B cell (primary cell): ENCODE measurements at regions not wholly inside any gene's neighbourhood (a gene's known extent, or its start where the extent isn't known, plus 50 kb on each side); places are given as distances from the start of the nearest gene placed in this dataset.

ENCODE experiments used
- ATAC-seq: fragments of 200-7000 bp; cut with Tn5 transposase; one replicate; pipeline ENCODE4 v1.10.0; 2021; ENCODE audit warnings: low read depth, mild to moderate bottlenecking, moderate number of reproducible peaks, moderate library complexity
- CTCF ChIA-PET: fragments of 350-600 bp; sonication (Branson Sonifier 250); formaldehyde crosslinking; loops from one replicate; lab custom pipeline; 2021; ENCODE audit warnings: antibody characterized with exemption, inconsistent platforms; lab: Charles Lee
- POLR2A ChIA-PET: fragments of 350-600 bp; sonication (Branson Sonifier 250); formaldehyde crosslinking; loops from one replicate; lab custom pipeline; 2021; ENCODE audit warnings: antibody characterized with exemption; lab: Charles Lee
- DNase-seq: peaks from one replicate; pipeline ENCODE4 v3.0.0; 2013
- H2AFZ ChIP-seq: 2 replicates; pipeline ENCODE4 v1.6.1; 2012; ENCODE audit warnings: mild to moderate bottlenecking, low read depth, low read length; ENCODE audit not compliant: insufficient read depth, poor library complexity, severe bottlenecking
- H3K27ac ChIP-seq, 2 donors: 1 replicate in 1 of 2; 2 replicates in 1 of 2; pipeline ENCODE4 v1.5.1; 2012 to 2013; ENCODE audit warnings: low read length in 2 of 2, mild to moderate bottlenecking in 2 of 2, moderate library complexity in 1 of 2
- H3K27me3 ChIP-seq, 4 experiments: fragments of 200-600 bp in 1 of 4; sonication (generic) in 1 of 4; replicated peaks in 1 of 4; 1 replicate in 2 of 4; 2 replicates in 2 of 4; pipeline versions ENCODE4 v1.6.1 to v1.7.0; 2013 to 2016; ENCODE audit warnings: low read length in 3 of 4, mild to moderate bottlenecking in 2 of 4, mixed read lengths in 1 of 4, moderate library complexity in 1 of 4; ENCODE audit not compliant: insufficient read depth in 4 of 4, control insufficient read depth in 3 of 4; ENCODE audit errors: control extremely low read depth in 1 of 4
- H3K36me3 ChIP-seq, 2 experiments: replicated peaks in 1 of 2; 1 replicate in 1 of 2; 2 replicates in 1 of 2; pipeline versions ENCODE4 v1.6.1 to v1.7.1; 2013; ENCODE audit warnings: low read length in 1 of 2; ENCODE audit not compliant: insufficient read depth in 2 of 2, control insufficient read depth in 1 of 2; ENCODE audit errors: control extremely low read depth in 1 of 2, extremely low read depth in 1 of 2
- H3K4me1 ChIP-seq, 2 donors: fragments of 200-600 bp in 1 of 2; sonication (generic) in 1 of 2; 1 replicate in 1 of 2; 2 replicates in 1 of 2; pipeline versions ENCODE4 v1.5.1 to v1.6.1; 2013 to 2017; ENCODE audit warnings: low read length in 2 of 2; ENCODE audit not compliant: control insufficient read depth in 2 of 2, insufficient read depth in 2 of 2
- H3K4me2 ChIP-seq: replicated peaks from 2 replicates; pipeline ENCODE3; 2012; ENCODE audit warnings: mild to moderate bottlenecking, low read depth, low read length; ENCODE audit not compliant: poor library complexity, severe bottlenecking
- H3K4me3 ChIP-seq, 5 experiments: fragments of 200-600 bp in 1 of 5; sonication (generic) in 1 of 5; 1 replicate in 3 of 5; 2 replicates in 2 of 5; pipeline versions ENCODE4 v1.5.1 to v1.7.0; 2011 to 2016; ENCODE audit warnings: low read length in 4 of 5, mild to moderate bottlenecking in 4 of 5, low read depth in 2 of 5, control low read depth in 1 of 5, moderate library complexity in 1 of 5; ENCODE audit not compliant: insufficient read depth in 1 of 5; ENCODE audit errors: control extremely low read depth in 1 of 5, extremely low read depth in 1 of 5
- H3K79me2 ChIP-seq: fragments of 200-600 bp; sonication (generic); one replicate; pipeline ENCODE4 v1.6.0; 2016; ENCODE audit warnings: low read length; ENCODE audit not compliant: control insufficient read depth, insufficient read depth
- H3K9ac ChIP-seq: fragments of 200-600 bp; sonication (generic); 2 replicates; pipeline ENCODE4 v1.6.1; 2017; ENCODE audit warnings: mild to moderate bottlenecking, low read length, moderate library complexity
- H3K9me3 ChIP-seq, 3 donors: one replicate each; pipeline versions ENCODE4 v1.6.1 to v1.7.1; 2013; ENCODE audit warnings: low read length in 2 of 3; ENCODE audit not compliant: control insufficient read depth in 2 of 3, insufficient read depth in 1 of 3; ENCODE audit errors: control extremely low read depth in 1 of 3
- H4K20me1 ChIP-seq: 2 replicates; pipeline ENCODE4 v1.6.0; 2012; ENCODE audit warnings: mild to moderate bottlenecking, low read length; ENCODE audit not compliant: insufficient read depth, control insufficient read depth, poor library complexity, severe bottlenecking
- H3K27ac Mint-ChIP-seq: one replicate; pipeline ENCODE4 v1.8.0; 2021; ENCODE audit warnings: mixed read lengths
- H3K27me3 Mint-ChIP-seq: one replicate; pipeline ENCODE4 v1.8.0; 2021; ENCODE audit warnings: mixed read lengths
- H3K4me1 Mint-ChIP-seq: one replicate; pipeline ENCODE4 v1.8.0; 2021; ENCODE audit warnings: mixed read lengths
- H3K4me3 Mint-ChIP-seq: one replicate; pipeline ENCODE4 v1.8.0; 2021; ENCODE audit warnings: mixed read lengths
- H3K9me3 Mint-ChIP-seq: one replicate; pipeline ENCODE4 v1.8.0; 2022; ENCODE audit warnings: mixed read lengths; ENCODE audit not compliant: insufficient read depth
- EZH2 ChIP-seq: IDR thresholded peaks from 2 replicates; pipeline ENCODE4 v1.6.1; 2012; ENCODE audit warnings: borderline replicate concordance, low read depth, mild to moderate bottlenecking, moderate library complexity, low read length; ENCODE audit not compliant: insufficient read depth, poor library complexity, severe bottlenecking
- WGBS: methylation state at CpG from one replicate; pipeline ENCODE4 v1.1.5; 2013; ENCODE audit warnings: missing lambda C conversion rate; ENCODE audit not compliant: insufficient coverage; 5-methylcytosine and 5-hydroxymethylcytosine counted together
- intact Hi-C: fragments of 100-400 bp; cut with micrococcal nuclease; formaldehyde crosslinking; loops from one replicate; pipeline ENCODE4 v1.10.0; 2022
- TF ChIP-seq, protein P1 (sequence below): fragments of 200-600 bp; IDR thresholded peaks from one replicate; pipeline ENCODE4 v1.8.0; 2022; ENCODE audit warnings: antibody characterized with exemption, mild to moderate bottlenecking

DNA sequence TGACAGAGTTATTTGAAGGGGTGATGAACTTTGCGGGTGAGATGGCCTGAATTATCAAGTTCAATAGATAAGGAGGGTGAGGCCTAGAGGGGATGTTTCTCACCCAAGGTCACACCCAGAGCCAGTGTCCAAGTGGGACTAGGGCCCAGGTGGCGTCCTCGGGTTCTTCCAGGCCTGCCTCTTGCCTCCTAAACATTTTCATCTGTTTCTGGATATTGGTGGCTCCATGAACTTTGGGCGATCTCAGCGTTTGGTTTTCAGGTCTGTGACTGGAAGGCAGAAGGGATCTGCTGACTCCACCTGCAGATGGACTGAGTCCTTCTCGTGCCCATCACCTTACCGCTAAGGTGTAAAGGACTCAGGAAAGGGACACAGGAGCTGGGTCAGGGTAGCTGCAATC lies 137.3 kb downstream of the DDX1 start:
- intact Hi-C loops = no loop called here
- Mint-ChIP-seq H3K4me3 (no peak overlapping the region), H3K27ac (no peak overlapping the region), H3K4me1 (peaks cover 14% of the 10 kb centered on the region), H3K27me3 (peaks cover 33% of the 10 kb centered on the region), H3K9me3 (no peaks in the 10 kb centered on the region)
- 98% methylated on average over 7 of the region's 7 CpGs for WGBS
- no peak for TF ChIP-seq EZH2
- TF ChIP-seq, protein P1, sequence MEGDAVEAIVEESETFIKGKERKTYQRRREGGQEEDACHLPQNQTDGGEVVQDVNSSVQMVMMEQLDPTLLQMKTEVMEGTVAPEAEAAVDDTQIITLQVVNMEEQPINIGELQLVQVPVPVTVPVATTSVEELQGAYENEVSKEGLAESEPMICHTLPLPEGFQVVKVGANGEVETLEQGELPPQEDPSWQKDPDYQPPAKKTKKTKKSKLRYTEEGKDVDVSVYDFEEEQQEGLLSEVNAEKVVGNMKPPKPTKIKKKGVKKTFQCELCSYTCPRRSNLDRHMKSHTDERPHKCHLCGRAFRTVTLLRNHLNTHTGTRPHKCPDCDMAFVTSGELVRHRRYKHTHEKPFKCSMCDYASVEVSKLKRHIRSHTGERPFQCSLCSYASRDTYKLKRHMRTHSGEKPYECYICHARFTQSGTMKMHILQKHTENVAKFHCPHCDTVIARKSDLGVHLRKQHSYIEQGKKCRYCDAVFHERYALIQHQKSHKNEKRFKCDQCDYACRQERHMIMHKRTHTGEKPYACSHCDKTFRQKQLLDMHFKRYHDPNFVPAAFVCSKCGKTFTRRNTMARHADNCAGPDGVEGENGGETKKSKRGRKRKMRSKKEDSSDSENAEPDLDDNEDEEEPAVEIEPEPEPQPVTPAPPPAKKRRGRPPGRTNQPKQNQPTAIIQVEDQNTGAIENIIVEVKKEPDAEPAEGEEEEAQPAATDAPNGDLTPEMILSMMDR = no peak
- Histone ChIP-seq H3K4me1 (peaks cover 16 to 20% of the 10 kb centered on the region in 2 donors), H4K20me1 (no peaks in the 10 kb centered on the region), H3K27ac (no peak overlapping the region), H3K79me2 (no peaks in the 10 kb centered on the region), H3K36me3 (no peaks in the 10 kb centered on the region), H3K9ac (no peak overlapping the region), H2AFZ (no peak overlapping the region), H3K4me3 (no peak overlapping the region), H3K27me3 (peaks cover 0 to 18% (median 4%) of the 10 kb centered on the region in 4 experiments), H3K4me2 (no peak overlapping the region), H3K9me3 (no peaks in the 10 kb centered on the region)
- ATAC-seq (no peak), DNase-seq (no peak)
- ChIA-PET CTCF (no interaction called here), POLR2A (no interaction called here)

DNA sequence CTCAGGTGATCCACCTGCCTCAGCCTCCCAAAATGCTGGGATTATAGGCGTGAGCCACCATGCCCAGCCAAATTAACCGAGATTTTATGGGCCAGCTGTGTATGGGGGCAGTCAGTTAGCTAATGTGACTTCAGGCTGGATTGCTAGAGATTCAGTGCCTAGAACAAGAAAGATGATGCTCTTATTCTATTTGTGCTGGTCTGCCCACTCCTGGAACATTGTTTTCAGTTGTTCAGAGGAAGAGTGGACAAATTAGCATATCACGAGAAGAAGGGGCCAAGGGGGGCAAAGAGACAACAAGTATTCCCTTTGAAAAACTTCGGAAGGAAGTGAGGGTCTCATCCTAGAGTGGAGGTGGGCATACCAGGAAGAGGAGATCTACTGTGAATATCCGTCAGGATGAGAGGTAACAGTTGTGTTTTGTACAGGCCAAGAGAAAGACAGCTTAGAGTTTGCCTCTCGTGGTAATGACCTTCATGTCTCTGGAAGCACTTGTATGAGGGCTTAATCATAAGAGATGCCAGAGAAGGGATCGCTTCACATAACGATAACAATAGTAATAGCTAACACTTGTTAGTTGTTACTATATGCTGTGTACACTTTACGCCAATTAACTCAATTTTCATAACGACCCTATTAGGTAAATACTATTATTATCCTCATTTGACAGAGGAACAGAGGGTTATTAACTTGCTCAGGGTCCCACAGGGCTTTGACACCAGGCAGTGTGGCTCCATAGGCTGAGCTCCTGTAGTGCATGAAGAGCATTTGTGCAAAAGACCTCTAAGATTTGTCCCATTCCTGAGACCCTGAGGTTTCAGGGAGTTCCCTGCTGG lies 138.3 kb downstream of the DDX1 start:
- ATAC-seq (no peak), DNase-seq (no peak)
- no peak overlapping the region for H3K27ac Mint-ChIP-seq
- intact Hi-C loops = no loop called here
- H3K9me3 Mint-ChIP-seq = no peaks in the 10 kb centered on the region
- H3K4me3 ChIP-seq = no peak overlapping the region
- no peaks in the 10 kb centered on the region for H3K36me3 ChIP-seq
- ChIA-PET CTCF (no interaction called here), POLR2A (no interaction called here)
- H4K20me1 ChIP-seq = no peaks in the 10 kb centered on the region
- no peak overlapping the region for H3K4me3 Mint-ChIP-seq
- no peaks in the 10 kb centered on the region for H3K9me3 ChIP-seq
- H3K4me1 Mint-ChIP-seq = peaks cover 14% of the 10 kb centered on the region
- no peak overlapping the region for H3K27ac ChIP-seq
- H2AFZ ChIP-seq = no peak overlapping the region
- H3K79me2 ChIP-seq = no peaks in the 10 kb centered on the region
- TF ChIP-seq, protein P1 = no peak
- TF ChIP-seq EZH2 = no peak
- H3K4me1 ChIP-seq = peaks cover 16 to 20% of the 10 kb centered on the region in 2 donors
- H3K27me3 Mint-ChIP-seq = peaks cover 29% of the 10 kb centered on the region
- 91% methylated on average over 4 of the region's 10 CpGs for WGBS
- H3K27me3 ChIP-seq = peaks cover 0 to 18% (median 3%) of the 10 kb centered on the region in 4 experiments
- H3K9ac ChIP-seq = no peak overlapping the region
- H3K4me2 ChIP-seq = no peak overlapping the region
